Smooth muscle cell of the brain vasculature (primary cell): ENCODE measurements at regions not wholly inside any gene's neighbourhood (a gene's known extent, or its start where the extent isn't known, plus 50 kb on each side); places are given as distances from the start of the nearest gene placed in this dataset.

Experiments used
- DNase-seq: peaks from one replicate; pipeline ENCODE4 v3.0.0-alpha.2; 2012; ENCODE audit warnings: low read depth, low spot score

DNA sequence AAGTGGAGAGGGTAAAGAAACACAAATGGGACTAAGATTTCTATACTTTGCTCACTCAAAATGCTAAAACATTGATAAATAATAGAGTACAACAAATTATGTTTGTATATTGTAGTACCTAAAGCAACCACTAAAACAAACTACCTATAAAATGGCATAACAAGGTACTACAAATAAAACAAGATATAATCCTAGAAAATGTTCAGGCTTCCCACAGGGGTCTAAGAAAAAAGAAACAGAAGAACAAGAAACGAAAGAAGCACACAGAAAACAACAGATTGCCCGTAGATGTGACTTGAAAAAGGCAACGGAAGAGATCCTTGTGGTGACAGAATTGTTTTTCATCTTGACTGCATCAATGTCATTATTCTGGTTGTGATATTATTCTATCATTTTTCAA is 63.3 kb upstream of the ADGRL4 start:
- DNase-seq = no peak

GRCh38 chr1:79059341-79059740 is 52.8 kb upstream of the ADGRL4 start:
- no peak for DNase-seq
